ENCODE measurements at regions not wholly inside any gene's neighbourhood (a gene's known extent, or its start where the extent isn't known, plus 50 kb on each side); places are given as distances from the start of the nearest gene placed in this dataset.

DNA sequence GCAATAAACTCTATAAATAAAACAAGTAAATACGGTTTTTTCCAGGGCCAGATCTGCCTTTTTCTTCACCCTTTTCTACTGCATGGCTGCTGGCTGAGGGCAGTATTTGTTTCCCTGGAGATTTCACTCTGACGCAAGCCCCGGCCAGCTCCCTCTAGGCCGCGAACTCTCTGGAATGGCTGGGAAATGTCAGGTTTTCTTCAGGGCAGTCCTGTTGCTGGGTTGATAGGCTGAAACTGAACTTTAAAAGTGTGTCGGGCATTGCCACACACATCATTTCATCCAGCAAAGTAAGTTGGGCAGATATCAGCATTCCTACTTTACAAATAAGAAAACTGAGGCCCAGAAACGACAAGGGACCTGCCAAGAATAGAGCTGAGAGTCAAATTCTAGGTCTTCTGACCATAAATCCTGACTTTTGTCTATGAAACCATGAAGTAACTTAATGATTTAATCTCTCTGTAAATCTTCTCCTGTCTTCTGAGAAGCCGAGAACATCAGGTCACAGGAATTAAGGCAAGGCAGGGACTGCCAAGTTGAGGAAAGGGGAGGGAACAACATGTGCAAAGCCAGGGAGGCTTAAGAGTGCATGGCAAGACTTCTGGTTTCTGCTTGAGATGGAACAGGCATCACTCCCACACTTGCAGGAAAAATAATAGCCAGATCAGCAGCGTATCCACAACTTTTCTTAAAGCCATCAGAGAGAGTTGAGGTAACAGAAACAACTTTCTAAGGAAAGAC lies 205.0 kb upstream of the CCDC196 start:
- no peak overlapping the region for H3K4me3 ChIP-seq (ENCODE audit: low read depth in 1 of 2, low read length in 1 of 2)
- no peaks in the 10 kb centered on the region for H3K36me3 ChIP-seq
- no peaks in the 10 kb centered on the region for H3K9me3 ChIP-seq
- no peaks in the 10 kb centered on the region for H3K4me1 ChIP-seq (ENCODE audit: control insufficient read depth in 1 of 2, insufficient read depth in 1 of 2, low read depth in 1 of 2, low read length in 1 of 2)
- TF ChIP-seq, protein P1, sequence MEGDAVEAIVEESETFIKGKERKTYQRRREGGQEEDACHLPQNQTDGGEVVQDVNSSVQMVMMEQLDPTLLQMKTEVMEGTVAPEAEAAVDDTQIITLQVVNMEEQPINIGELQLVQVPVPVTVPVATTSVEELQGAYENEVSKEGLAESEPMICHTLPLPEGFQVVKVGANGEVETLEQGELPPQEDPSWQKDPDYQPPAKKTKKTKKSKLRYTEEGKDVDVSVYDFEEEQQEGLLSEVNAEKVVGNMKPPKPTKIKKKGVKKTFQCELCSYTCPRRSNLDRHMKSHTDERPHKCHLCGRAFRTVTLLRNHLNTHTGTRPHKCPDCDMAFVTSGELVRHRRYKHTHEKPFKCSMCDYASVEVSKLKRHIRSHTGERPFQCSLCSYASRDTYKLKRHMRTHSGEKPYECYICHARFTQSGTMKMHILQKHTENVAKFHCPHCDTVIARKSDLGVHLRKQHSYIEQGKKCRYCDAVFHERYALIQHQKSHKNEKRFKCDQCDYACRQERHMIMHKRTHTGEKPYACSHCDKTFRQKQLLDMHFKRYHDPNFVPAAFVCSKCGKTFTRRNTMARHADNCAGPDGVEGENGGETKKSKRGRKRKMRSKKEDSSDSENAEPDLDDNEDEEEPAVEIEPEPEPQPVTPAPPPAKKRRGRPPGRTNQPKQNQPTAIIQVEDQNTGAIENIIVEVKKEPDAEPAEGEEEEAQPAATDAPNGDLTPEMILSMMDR (IDR thresholded peaks at IDR 0.05) = no peak
- H3K27me3 ChIP-seq = no peaks in the 10 kb centered on the region
- no peak overlapping the region for H3K27ac ChIP-seq

DNA sequence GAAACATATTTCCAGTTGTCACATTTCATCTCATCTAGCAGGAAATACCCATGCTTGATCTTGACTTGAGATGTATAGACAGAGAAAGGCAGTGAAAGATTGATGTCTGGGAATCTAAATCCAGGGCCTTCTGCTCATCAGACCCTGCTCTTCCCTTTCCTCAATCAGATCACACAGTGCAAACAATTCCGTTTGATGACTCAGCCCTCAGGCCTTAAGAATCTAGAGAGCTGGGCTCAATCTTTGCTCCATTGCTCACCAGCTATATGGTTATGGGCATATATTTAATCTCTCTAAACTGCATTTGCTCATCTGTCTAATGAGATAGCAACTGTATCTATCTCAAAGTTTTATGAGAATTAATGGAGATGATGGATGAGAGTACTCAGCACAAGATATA lies 201.8 kb upstream of the CCDC196 start:
- Histone ChIP-seq H3K9me3 (no peaks in the 10 kb centered on the region), H3K27me3 (no peaks in the 10 kb centered on the region), H3K27ac (no peak overlapping the region), H3K36me3 (no peaks in the 10 kb centered on the region), H3K4me3 (ENCODE audit: low read depth in 1 of 2, low read length in 1 of 2) (no peak overlapping the region), H3K4me1 (ENCODE audit: control insufficient read depth in 1 of 2, insufficient read depth in 1 of 2, low read depth in 1 of 2, low read length in 1 of 2) (no peaks in the 10 kb centered on the region)
- TF ChIP-seq, protein P1 (IDR thresholded peaks at IDR 0.05) = no peak

DNA sequence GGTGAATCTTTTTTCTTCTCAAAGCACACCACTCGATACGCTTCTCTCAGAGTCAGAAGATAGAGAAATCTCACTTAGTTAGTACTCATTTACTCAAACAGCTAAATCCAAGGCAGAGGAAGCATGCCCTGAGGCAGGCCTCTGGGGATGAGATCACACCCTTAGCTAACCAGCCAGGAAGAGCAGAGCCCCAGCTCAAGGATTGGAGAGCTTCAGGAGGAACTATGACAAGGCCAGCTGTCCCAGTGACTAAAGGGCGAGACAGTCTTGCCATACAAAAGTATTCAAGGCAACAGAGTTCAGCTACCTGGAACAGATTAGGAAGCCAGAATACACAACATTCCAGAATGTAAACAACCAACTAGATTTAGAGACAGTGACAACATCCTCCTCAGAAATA lies 197.7 kb upstream of the CCDC196 start:
- Histone ChIP-seq H3K27ac (no peak overlapping the region), H3K27me3 (no peaks in the 10 kb centered on the region), H3K36me3 (no peaks in the 10 kb centered on the region), H3K4me3 (ENCODE audit: low read depth in 1 of 2, low read length in 1 of 2) (no peak overlapping the region), H3K9me3 (no peaks in the 10 kb centered on the region), H3K4me1 (ENCODE audit: control insufficient read depth in 1 of 2, insufficient read depth in 1 of 2, low read depth in 1 of 2, low read length in 1 of 2) (no peaks in the 10 kb centered on the region)
- TF ChIP-seq, protein P1 (IDR thresholded peaks at IDR 0.05) = no peak

DNA sequence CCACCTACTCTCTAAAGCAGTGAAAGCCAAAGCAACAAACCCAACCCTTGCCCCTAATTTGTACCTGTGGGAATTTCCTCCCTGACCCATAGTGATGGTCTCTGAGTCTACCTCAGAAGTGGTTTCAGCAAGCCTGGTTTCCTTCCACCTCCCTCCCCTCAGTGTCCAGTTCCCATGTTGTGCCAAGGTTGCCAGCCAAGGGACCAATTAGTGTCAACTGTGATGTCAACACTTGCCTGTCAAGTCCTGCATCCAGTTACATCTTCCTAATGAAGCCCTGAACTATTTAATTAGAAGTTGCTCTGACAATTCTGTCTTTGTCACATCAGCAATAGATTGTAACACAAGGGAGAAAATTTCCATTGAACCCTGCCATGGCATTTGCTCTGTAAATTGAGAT lies 194.4 kb upstream of the CCDC196 start:
- TF ChIP-seq, protein P1 (IDR thresholded peaks at IDR 0.05) = no peak
- Histone ChIP-seq H3K27me3 (no peaks in the 10 kb centered on the region), H3K4me3 (ENCODE audit: low read depth in 1 of 2, low read length in 1 of 2) (no peak overlapping the region), H3K36me3 (no peaks in the 10 kb centered on the region), H3K27ac (no peak overlapping the region), H3K4me1 (ENCODE audit: control insufficient read depth in 1 of 2, insufficient read depth in 1 of 2, low read depth in 1 of 2, low read length in 1 of 2) (no peaks in the 10 kb centered on the region), H3K9me3 (no peaks in the 10 kb centered on the region)

DNA sequence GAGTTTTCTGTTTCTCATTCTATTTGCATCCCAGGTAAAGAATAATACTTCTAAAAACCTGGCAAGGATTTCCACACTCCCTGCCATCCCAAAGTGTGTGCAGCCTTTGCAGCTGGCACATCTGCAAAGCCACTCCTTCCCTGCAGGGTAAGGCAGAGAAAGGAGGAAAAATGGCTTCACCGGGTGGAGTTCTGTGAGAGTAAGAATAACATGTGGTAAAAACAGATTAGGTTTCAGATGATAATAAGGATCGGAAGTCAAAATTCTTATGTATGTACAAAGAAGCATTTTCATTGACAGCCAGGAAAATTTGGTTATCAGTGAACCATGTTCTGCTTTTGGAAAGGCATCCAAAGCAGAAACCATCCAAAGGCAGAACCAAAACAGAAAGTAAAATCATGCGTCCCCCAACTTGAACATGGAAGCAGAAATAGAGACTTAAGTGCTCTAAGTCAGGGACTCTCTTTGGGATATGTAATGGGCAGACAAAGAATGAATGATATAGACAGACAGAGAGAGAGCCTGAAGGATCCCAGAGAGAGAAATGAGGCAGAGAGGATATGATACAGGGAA lies 192.6 kb upstream of the CCDC196 start:
- Histone ChIP-seq H3K27me3 (no peaks in the 10 kb centered on the region), H3K36me3 (no peaks in the 10 kb centered on the region), H3K27ac (no peak overlapping the region), H3K4me1 (ENCODE audit: control insufficient read depth in 1 of 2, insufficient read depth in 1 of 2, low read depth in 1 of 2, low read length in 1 of 2) (no peaks in the 10 kb centered on the region), H3K4me3 (ENCODE audit: low read depth in 1 of 2, low read length in 1 of 2) (no peak overlapping the region), H3K9me3 (no peaks in the 10 kb centered on the region)
- TF ChIP-seq, protein P1 (IDR thresholded peaks at IDR 0.05) = no peak

Data from neutrophil (primary cell).